ENCODE measurements at regions not wholly inside any gene's neighbourhood (a gene's known extent, or its start where the extent isn't known, plus 50 kb on each side); places are given as distances from the start of the nearest gene placed in this dataset.

DNA sequence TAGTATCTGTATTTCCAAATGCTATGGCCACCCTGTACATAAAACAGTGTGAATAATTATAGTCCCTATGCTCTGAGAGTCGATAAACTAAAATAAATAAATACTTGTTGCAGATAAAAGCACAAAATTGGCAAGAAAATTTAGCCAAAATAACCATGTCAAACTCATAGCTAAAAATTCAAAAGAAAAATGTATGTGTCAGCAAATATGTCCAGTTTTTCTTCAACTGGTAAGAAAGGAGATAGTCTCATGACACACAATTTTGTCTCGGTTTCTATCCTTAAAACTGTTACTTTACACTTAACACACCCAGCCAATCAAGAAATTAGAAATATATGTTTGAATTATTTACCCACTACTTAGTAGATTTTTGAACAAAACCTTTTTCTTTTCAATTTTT lies 145.6 kb upstream of the FSCB start:
- no peak overlapping the region for H3K4me3 ChIP-seq (ENCODE audit: low read depth, low read length)
- TF ChIP-seq, protein P1, sequence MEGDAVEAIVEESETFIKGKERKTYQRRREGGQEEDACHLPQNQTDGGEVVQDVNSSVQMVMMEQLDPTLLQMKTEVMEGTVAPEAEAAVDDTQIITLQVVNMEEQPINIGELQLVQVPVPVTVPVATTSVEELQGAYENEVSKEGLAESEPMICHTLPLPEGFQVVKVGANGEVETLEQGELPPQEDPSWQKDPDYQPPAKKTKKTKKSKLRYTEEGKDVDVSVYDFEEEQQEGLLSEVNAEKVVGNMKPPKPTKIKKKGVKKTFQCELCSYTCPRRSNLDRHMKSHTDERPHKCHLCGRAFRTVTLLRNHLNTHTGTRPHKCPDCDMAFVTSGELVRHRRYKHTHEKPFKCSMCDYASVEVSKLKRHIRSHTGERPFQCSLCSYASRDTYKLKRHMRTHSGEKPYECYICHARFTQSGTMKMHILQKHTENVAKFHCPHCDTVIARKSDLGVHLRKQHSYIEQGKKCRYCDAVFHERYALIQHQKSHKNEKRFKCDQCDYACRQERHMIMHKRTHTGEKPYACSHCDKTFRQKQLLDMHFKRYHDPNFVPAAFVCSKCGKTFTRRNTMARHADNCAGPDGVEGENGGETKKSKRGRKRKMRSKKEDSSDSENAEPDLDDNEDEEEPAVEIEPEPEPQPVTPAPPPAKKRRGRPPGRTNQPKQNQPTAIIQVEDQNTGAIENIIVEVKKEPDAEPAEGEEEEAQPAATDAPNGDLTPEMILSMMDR (IDR thresholded peaks at IDR 0.05; ENCODE audit: low read depth, low read length) = no peak

DNA sequence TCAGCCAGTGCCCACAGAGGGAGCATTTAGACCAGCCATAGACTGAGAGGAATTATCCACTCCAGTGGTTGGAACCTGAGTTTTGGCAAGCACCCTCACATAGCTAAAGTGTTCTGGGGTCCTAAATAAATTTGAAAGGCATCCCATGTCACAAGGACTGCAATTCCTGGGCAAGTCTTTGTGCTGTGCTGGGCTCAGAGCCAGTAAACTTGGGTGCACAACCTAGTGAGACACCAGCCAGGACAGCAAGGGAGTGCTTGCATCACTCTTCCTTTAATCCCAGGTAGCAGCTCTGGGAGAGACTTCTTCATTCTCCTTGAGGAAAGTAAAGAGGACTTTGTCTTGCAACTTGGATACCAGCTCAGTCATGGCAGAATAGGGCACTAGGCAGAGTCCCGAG lies 142.0 kb upstream of the FSCB start:
- TF ChIP-seq, protein P1 (IDR thresholded peaks at IDR 0.05; ENCODE audit: low read depth, low read length) = no peak

DNA sequence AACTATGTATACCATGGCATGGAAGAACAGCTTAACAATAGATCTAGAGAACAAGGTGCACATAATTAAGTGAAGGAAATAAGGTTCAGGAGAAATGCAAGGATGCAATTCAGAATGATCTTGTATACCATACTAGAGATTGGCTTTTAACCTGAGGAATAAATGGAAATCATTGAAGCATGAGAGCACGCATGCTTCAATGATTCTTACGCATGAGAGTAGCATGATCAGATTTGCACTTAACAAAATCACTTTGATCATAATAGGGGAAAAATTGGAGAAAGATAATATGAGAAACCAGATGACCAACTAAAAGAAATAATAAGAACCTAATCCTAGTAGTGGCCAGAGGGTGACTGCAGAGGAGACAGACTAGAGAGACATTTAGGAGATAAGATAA lies 133.3 kb upstream of the FSCB start:
- no peak overlapping the region for H3K4me3 ChIP-seq (ENCODE audit: low read depth, low read length)
- TF ChIP-seq, protein P1 (IDR thresholded peaks at IDR 0.05; ENCODE audit: low read depth, low read length) = no peak

More for the DNA sequence above, 142.0 kb upstream of the FSCB start:
- no peak overlapping the region for H3K4me3 ChIP-seq (ENCODE audit: low read depth, low read length)

DNA sequence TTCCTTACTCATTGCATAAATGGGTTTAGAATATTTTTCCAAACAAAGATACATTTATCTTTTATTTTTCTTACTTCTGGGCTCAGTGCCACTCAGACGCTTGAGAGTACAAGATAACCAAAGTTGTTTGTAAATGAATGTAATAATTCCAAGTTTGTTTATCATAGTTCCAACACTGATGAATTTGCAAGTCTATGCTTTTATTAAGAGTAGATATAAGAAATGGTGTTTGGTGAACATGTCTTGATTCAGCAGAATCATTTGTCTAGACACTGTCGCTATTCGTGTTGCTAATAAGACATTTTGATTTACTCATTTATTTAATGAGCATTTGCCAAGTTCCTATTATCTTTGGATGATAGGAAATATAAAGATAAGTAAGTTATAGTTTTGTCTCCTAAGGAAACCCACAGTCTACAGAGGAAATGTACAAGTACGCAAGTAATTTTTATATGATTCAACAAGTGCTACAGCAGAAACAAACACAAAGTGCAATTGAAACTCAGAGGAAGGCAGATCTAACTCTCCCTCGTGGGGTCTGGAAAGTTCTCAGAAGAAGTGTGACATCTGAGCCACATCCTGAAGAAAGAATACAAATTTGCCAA lies 132.8 kb upstream of the FSCB start:
- TF ChIP-seq, protein P1 (IDR thresholded peaks at IDR 0.05; ENCODE audit: low read depth, low read length) = no peak
- H3K4me3 ChIP-seq (ENCODE audit: low read depth, low read length) = no peak overlapping the region

DNA sequence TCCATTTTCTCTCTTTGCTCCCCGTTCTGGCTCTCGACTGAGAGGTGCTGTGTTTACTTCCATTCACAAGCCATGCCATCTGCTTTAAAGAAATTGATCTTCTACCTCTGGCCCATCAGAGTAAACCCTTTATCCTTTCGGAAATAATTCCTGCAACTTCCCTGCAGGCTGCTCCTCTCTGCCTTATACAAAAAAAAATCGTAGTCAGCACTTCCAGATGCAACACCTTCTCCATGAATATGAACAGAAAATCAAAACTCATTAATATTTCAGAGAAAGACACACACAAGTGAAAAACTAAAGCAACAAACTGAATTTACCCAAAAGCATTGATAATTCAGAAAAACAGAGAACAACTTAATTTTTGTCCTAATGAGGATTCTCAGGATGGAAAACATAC lies 127.6 kb upstream of the FSCB start:
- TF ChIP-seq, protein P1 (IDR thresholded peaks at IDR 0.05; ENCODE audit: low read depth, low read length) = no peak
- H3K4me3 ChIP-seq (ENCODE audit: low read depth, low read length) = no peak overlapping the region

DNA sequence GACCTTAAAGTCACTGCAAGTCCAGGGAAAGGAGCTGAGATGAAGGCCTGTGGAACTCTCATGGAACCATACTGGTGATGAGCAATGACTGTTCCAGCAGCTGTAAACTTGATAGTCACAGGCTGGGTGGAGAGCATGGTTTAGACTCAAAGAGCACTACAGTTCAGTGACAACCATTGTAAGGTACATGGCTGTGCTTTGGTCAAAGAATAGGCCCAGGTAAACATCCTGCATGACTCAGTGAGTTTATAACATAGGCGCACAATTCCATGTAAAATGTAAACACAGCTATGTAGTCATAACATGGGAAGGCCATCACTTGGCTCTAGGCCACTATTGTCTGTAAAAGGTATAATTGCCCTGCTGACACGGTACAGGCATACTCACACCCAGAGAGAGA lies 119.3 kb upstream of the FSCB start:
- TF ChIP-seq, protein P1 (IDR thresholded peaks at IDR 0.05; ENCODE audit: low read depth, low read length) = no peak
- no peak overlapping the region for H3K4me3 ChIP-seq (ENCODE audit: low read depth, low read length)

DNA sequence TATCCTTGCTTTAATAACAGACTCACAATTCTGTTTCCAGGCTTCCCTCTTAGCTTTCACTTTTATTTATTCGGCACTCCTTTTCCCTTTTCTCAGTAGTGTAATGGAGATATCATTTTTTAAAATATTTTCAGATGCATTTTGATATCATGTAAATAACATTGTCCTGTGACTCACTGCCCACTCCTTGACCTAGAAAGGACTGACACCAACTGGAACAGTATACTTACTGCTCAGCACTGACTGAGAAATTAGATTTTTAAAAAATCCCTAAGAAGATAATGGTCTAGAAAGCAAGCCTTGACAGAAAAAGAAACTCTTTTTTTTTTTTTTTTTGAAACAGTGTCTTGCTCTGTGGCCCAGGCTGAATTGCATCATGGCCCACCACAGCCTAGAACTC lies 118.0 kb upstream of the FSCB start:
- TF ChIP-seq, protein P1 (IDR thresholded peaks at IDR 0.05; ENCODE audit: low read depth, low read length) = no peak
- no peak overlapping the region for H3K4me3 ChIP-seq (ENCODE audit: low read depth, low read length)
